ENCODE measurements at regions not wholly inside any gene's neighbourhood (a gene's known extent, or its start where the extent isn't known, plus 50 kb on each side); places are given as distances from the start of the nearest gene placed in this dataset.

GRCh38 chr2:185463481-185463880 is 275.1 kb upstream of the FSIP2 start:
- no peaks in the 10 kb centered on the region for H3K4me1 ChIP-seq
- H3K9me3 ChIP-seq, result no peaks in the 10 kb centered on the region
- H3K27ac ChIP-seq, result no peak overlapping the region
- TF ChIP-seq CTCF (IDR thresholded peaks at IDR 0.05) (no peak), POLR2A (IDR thresholded peaks at IDR 0.05) (no peak)
- no peaks in the 10 kb centered on the region for H3K27me3 ChIP-seq
- intact Hi-C loops (cut with DNase I; ENCODE audit: low total_unique reads), result no loop called here
- no peak for DNase-seq
- WGBS, 2 donors, result 95 to 97% methylated on average over 3 of the region's 3 CpGs
- H3K4me3 ChIP-seq, result no peak overlapping the region
- no peaks in the 10 kb centered on the region for H3K36me3 ChIP-seq (ENCODE audit: low read depth, missing control alignments)

DNA sequence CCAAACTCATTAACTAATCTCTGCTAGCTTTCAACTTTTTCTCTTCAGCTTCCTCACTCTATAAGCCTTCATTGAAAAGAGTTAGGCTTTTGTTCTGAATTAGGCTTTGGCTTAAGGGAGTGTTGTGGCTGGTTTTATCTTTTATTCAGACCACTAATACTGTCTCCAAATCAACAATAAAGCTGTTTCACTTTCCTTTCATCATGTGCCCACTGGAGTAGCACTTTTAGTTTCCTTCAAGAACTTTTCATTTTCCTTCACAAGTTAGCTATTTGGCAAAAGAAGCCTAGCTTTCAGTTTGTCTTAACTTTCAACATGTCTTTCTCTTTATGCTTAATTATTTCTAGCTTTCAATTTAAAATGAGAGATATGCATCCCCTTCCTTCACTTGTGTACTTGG is 271.7 kb upstream of the FSIP2 start:
- Histone ChIP-seq H3K4me3 (no peak overlapping the region), H3K4me1 (no peaks in the 10 kb centered on the region), H3K9me3 (no peaks in the 10 kb centered on the region), H3K36me3 (ENCODE audit: low read depth, missing control alignments) (no peaks in the 10 kb centered on the region), H3K27me3 (no peaks in the 10 kb centered on the region), H3K27ac (no peak overlapping the region)
- intact Hi-C loops (cut with DNase I; ENCODE audit: low total_unique reads), result no loop called here
- TF ChIP-seq CTCF (IDR thresholded peaks at IDR 0.05) (no peak), POLR2A (IDR thresholded peaks at IDR 0.05) (no peak)
- no peak for DNase-seq

GRCh38 chr2:185471441-185471840 is 267.2 kb upstream of the FSIP2 start:
- Histone ChIP-seq H3K9me3 (no peaks in the 10 kb centered on the region), H3K36me3 (ENCODE audit: low read depth, missing control alignments) (no peaks in the 10 kb centered on the region), H3K27me3 (no peaks in the 10 kb centered on the region), H3K4me3 (no peak overlapping the region), H3K27ac (no peak overlapping the region), H3K4me1 (no peaks in the 10 kb centered on the region)
- DNase-seq, result no peak
- intact Hi-C loops (cut with DNase I; ENCODE audit: low total_unique reads), result no loop called here
- TF ChIP-seq CTCF (IDR thresholded peaks at IDR 0.05) (no peak), POLR2A (IDR thresholded peaks at IDR 0.05) (no peak)
- 82 to 93% methylated on average over 1 of the region's 1 CpG for WGBS, 2 donors

DNA sequence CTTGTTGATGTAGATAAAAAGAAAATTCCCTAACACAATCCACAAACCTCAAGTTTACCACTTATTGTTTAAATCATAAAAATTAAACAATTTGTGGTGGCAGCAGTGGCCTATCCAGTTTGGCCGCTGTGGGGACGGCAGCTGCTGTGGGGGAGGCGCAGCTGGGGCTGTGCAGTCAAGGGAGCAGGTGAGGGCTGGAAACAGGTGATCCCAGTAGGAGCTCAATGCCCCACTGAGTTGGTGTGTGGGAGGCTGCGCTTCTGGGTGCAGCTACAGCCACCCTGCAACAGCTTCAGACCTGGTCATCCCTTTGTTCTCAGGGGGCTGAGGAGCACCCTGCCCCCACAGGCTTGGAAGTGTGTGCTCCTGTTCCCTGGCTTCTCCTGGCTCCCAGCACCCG is 266.0 kb upstream of the FSIP2 start:
- no peak for TF ChIP-seq POLR2A (IDR thresholded peaks at IDR 0.05)
- 65 to 76% methylated on average over 5 of the region's 5 CpGs for WGBS, 2 donors
- Histone ChIP-seq H3K27me3 (no peaks in the 10 kb centered on the region), H3K27ac (no peak overlapping the region), H3K4me1 (no peaks in the 10 kb centered on the region), H3K4me3 (no peak overlapping the region), H3K9me3 (no peaks in the 10 kb centered on the region), H3K36me3 (ENCODE audit: low read depth, missing control alignments) (no peaks in the 10 kb centered on the region)
- intact Hi-C loops (cut with DNase I; ENCODE audit: low total_unique reads), result no loop called here
- DNase-seq, result no peak

GRCh38 chr2:185473838-185474237 is 264.8 kb upstream of the FSIP2 start:
- no peaks in the 10 kb centered on the region for H3K36me3 ChIP-seq (ENCODE audit: low read depth, missing control alignments)
- TF ChIP-seq CTCF (IDR thresholded peaks at IDR 0.05) (no peak), POLR2A (IDR thresholded peaks at IDR 0.05) (no peak)
- H3K27ac ChIP-seq, result no peak overlapping the region
- H3K27me3 ChIP-seq, result no peaks in the 10 kb centered on the region
- no peak for DNase-seq
- intact Hi-C loops (cut with DNase I; ENCODE audit: low total_unique reads), result no loop called here
- H3K9me3 ChIP-seq, result no peaks in the 10 kb centered on the region
- H3K4me3 ChIP-seq, result no peak overlapping the region
- no peaks in the 10 kb centered on the region for H3K4me1 ChIP-seq
- WGBS, 2 donors, result 31 to 88% methylated on average over 3 to 8 of the region's 8 CpGs

Data from testis (tissue), 2 donors.